ENCODE measurements at regions not wholly inside any gene's neighbourhood (a gene's known extent, or its start where the extent isn't known, plus 50 kb on each side); places are given as distances from the start of the nearest gene placed in this dataset.

DNA sequence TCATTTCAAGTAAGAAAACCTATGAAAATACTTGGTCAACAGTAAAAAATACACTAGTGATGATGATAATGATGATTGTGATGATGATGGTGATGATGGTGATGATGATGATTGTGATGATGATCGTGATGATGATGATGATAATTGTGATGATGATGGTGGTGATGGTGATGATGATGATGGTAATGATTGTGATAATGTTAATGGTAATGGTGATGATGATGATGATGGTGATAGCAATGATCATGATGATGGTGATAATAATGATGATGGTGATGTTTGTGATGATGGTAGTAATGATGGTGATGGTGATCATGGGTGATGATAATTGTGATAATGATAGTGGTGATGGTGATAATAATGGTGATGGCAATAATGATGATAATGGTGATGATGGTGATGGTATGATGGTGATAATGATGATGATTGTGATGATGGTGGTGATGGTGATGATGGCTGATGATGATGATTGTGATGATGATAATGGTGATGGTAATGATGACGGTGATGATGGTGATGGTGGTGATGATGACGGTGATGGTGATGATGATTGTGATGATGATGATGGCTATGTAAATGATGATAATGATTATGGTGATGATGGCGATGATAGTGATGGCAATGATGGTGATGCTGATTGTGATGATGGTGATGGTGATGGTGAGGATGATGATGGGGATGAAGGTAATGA is 62.1 kb downstream of the VCX3A start:
- no peak overlapping the region for H3K9ac ChIP-seq
- H3K27ac ChIP-seq, result no peak overlapping the region
- H3K4me2 ChIP-seq, result no peak overlapping the region
- no peaks in the 10 kb centered on the region for H3K27me3 ChIP-seq
- no peaks in the 10 kb centered on the region for H3K4me1 ChIP-seq
- H3K9me3 ChIP-seq, result no peaks in the 10 kb centered on the region
- no peaks in the 10 kb centered on the region for H4K20me1 ChIP-seq
- no peak overlapping the region for H3K4me3 ChIP-seq
- H3K36me3 ChIP-seq, result no peaks in the 10 kb centered on the region
- no peak for TF ChIP-seq Cebpa-rat (IDR thresholded peaks at IDR 0.05)

DNA sequence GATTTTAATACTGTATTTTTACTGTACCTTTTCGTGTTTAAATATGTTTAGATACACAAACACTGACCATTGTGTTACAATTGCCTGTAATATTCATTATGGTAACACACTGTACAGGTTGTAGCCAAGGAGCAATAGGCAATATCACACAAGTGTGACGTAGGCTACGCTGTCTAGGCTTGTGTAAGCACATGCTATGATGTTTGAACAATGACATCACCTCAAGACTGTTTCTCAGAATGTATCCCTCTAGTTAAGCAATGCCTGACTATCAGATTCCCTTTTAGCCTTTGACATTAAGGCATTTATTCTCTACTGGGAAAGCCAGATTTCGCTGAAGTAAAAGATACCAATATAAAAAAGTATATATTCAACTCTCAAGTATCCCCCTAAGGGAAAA is 66.2 kb downstream of the VCX3A start:
- no peak overlapping the region for H3K27ac ChIP-seq
- no peak overlapping the region for H3K4me3 ChIP-seq
- H3K36me3 ChIP-seq, result no peaks in the 10 kb centered on the region
- H3K4me1 ChIP-seq, result no peaks in the 10 kb centered on the region
- H3K9ac ChIP-seq, result no peak overlapping the region
- H3K9me3 ChIP-seq, result no peaks in the 10 kb centered on the region
- no peak for TF ChIP-seq Cebpa-rat (IDR thresholded peaks at IDR 0.05)
- H4K20me1 ChIP-seq, result no peaks in the 10 kb centered on the region
- no peaks in the 10 kb centered on the region for H3K27me3 ChIP-seq
- H3K4me2 ChIP-seq, result no peak overlapping the region

DNA sequence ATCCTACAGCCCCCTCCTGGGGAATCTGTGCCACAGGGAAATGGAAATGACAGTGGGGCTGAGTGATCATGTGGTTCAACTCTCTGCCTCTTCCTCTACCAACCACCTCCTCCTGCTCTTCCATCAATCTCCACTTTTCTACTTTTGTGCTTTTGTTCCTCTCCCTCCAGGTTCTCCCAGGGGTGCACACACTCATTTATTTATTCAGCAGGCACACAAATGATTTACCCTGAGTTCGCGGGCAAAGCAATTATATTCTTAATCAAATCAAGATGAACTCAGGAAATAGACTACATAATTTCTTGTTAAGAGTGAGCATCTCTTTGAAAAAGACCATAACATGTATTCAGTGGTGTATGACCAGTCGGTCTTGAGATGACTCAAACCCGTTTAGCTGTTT is 69.2 kb downstream of the VCX3A start:
- TF ChIP-seq Cebpa-rat (IDR thresholded peaks at IDR 0.05), result no peak
- no peak overlapping the region for H3K9ac ChIP-seq
- H4K20me1 ChIP-seq, result no peaks in the 10 kb centered on the region
- no peaks in the 10 kb centered on the region for H3K4me1 ChIP-seq
- H3K27me3 ChIP-seq, result no peaks in the 10 kb centered on the region
- no peak overlapping the region for H3K4me3 ChIP-seq
- no peaks in the 10 kb centered on the region for H3K9me3 ChIP-seq
- no peak overlapping the region for H3K4me2 ChIP-seq
- H3K27ac ChIP-seq, result no peak overlapping the region
- H3K36me3 ChIP-seq, result no peaks in the 10 kb centered on the region

DNA sequence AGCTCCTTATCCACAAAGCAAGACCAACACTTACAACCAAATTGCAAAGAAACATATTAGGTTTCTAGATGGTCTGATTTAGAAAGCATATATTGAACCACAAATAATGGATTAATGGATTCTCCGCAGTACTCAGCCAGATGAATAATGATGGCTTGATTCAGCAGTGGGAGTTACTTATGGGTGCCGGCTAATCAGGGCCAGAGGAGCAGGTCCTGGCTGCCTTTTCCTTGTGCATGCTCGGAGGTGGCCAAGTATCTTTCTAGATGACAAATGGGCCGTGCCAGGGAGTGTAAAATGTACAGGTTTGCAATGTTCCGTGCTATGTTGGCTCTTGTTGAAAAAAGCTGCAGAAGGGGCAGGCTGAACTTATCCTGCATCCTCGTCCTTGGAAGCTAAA is 70.2 kb downstream of the VCX3A start:
- no peaks in the 10 kb centered on the region for H3K4me1 ChIP-seq
- TF ChIP-seq Cebpa-rat (IDR thresholded peaks at IDR 0.05), result no peak
- H3K36me3 ChIP-seq, result no peaks in the 10 kb centered on the region

DNA sequence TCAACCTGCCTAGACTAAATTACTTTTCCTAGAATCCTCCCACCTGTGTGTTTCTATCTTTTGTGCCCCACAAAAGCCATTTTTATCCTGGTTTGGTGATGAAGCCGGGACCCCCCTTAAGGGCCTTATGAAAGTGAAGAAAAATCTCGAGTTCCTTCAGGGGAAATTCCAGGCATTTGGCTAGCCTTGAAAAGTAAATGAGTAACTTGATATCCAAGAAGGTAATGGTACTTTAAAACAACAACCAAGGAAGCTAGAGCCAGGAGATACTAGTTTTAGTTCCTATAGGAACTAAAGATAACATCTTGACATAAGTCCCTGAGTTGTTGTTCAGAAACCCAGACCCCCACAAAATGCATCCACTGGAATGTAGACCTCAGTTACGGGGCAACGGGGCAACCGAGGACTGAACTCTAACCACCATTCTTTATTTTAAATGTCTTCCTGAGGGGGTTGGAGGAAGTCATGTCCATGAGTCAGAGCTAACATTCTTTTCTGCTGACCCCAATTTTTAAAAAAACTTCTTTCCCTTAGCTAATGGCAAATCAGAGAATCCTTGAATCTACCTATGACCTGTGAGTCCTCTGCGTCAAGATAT is 73.9 kb downstream of the VCX3A start:
- H3K27ac ChIP-seq, result no peak overlapping the region
- no peaks in the 10 kb centered on the region for H3K36me3 ChIP-seq
- no peaks in the 10 kb centered on the region for H4K20me1 ChIP-seq
- H3K27me3 ChIP-seq, result no peaks in the 10 kb centered on the region
- H3K9me3 ChIP-seq, result no peaks in the 10 kb centered on the region
- no peak overlapping the region for H3K9ac ChIP-seq
- TF ChIP-seq Cebpa-rat (IDR thresholded peaks at IDR 0.05), result no peak
- H3K4me2 ChIP-seq, result no peak overlapping the region
- H3K4me1 ChIP-seq, result no peaks in the 10 kb centered on the region
- H3K4me3 ChIP-seq, result no peak overlapping the region

More for the DNA sequence above, 70.2 kb downstream of the VCX3A start:
- no peaks in the 10 kb centered on the region for H3K9me3 ChIP-seq
- no peak overlapping the region for H3K27ac ChIP-seq
- H3K27me3 ChIP-seq, result no peaks in the 10 kb centered on the region
- H3K4me3 ChIP-seq, result no peak overlapping the region
- H3K9ac ChIP-seq, result no peak overlapping the region
- H3K4me2 ChIP-seq, result no peak overlapping the region
- no peaks in the 10 kb centered on the region for H4K20me1 ChIP-seq

DNA sequence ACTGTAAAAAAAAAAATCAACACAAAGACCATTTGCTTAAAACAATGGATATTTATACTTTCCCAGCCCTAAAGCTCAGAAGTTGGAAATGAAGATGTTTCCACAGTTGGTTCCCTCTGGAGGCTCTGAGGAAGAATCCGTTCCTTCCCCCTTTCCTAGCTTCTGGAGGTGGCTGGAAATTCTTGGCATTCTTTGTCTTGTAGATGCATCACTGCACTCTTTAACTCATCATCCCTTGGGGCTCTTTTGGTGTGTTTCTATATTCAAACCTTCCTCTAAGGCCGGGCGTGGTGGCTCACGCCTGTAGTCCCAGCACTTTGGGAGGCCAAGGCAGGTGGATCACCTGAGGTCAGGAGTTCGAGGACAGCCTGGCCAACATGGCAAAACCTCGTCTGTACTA is 78.7 kb downstream of the VCX3A start:
- no peak for TF ChIP-seq Cebpa-rat (IDR thresholded peaks at IDR 0.05)
- H4K20me1 ChIP-seq, result no peaks in the 10 kb centered on the region
- H3K27ac ChIP-seq, result no peak overlapping the region
- H3K4me1 ChIP-seq, result no peaks in the 10 kb centered on the region
- no peaks in the 10 kb centered on the region for H3K9me3 ChIP-seq
- no peak overlapping the region for H3K9ac ChIP-seq
- no peaks in the 10 kb centered on the region for H3K36me3 ChIP-seq
- H3K4me3 ChIP-seq, result no peak overlapping the region
- H3K27me3 ChIP-seq, result no peaks in the 10 kb centered on the region
- H3K4me2 ChIP-seq, result no peak overlapping the region

DNA sequence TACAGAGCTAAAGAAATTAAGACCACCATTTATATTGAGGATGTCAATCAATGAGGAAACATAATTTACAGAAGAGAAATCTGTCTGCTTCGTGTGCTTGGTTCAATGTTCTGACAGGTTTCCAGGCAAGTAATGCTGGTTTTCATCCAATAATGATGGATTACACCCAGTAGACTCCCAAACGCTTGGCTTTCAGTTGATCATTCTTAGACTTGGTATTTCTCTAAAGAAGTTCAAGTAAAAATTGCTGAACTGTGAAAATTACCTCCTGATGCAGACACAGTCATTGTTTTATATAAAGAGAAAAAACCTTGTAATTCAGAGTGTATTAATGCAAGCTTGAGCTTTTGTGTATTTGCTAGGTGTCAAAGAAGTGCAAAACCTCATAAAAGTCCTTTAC is 85.0 kb downstream of the VCX3A start:
- H3K9ac ChIP-seq, result no peak overlapping the region
- no peak overlapping the region for H3K27ac ChIP-seq
- no peaks in the 10 kb centered on the region for H4K20me1 ChIP-seq
- H3K9me3 ChIP-seq, result peaks cover 7% of the 10 kb centered on the region; the same call in 1 of the 2 replicates
- H3K4me2 ChIP-seq, result no peak overlapping the region
- no peaks in the 10 kb centered on the region for H3K36me3 ChIP-seq
- H3K4me1 ChIP-seq, result peaks cover 17% of the 10 kb centered on the region
- no peak overlapping the region for H3K4me3 ChIP-seq
- TF ChIP-seq Cebpa-rat (IDR thresholded peaks at IDR 0.05), result no peak
- H3K27me3 ChIP-seq, result no peaks in the 10 kb centered on the region

DNA sequence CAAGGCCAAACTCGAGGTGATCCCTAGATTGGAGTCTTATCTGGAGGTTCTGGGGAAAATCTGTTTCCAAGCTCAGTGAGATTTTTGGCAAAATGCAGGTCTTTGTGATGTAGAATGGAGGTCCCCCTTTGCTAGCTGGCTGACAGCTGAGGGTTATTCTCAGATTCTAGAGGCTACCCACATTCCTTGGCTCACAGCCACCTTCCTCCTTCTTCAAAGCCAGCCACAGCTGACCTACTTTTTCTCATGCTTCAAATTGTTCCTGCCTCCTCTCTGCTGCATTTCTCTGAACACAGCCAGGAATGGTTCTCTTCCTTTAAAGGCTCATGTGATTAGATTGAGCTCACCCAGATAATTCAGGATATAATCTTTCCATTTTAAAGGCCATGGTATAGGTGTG is 86.9 kb downstream of the VCX3A start:
- Histone ChIP-seq H4K20me1 (no peaks in the 10 kb centered on the region), H3K27ac (no peak overlapping the region), H3K4me2 (peak overlapping the region; percentile 40), H3K4me3 (no peak overlapping the region), H3K27me3 (no peaks in the 10 kb centered on the region), H3K9ac (no peak overlapping the region), H3K9me3 (peaks cover 7% of the 10 kb centered on the region; the same call in 1 of the 2 replicates), H3K4me1 (peaks cover 17% of the 10 kb centered on the region), H3K36me3 (no peaks in the 10 kb centered on the region)
- no peak for TF ChIP-seq Cebpa-rat (IDR thresholded peaks at IDR 0.05)

DNA sequence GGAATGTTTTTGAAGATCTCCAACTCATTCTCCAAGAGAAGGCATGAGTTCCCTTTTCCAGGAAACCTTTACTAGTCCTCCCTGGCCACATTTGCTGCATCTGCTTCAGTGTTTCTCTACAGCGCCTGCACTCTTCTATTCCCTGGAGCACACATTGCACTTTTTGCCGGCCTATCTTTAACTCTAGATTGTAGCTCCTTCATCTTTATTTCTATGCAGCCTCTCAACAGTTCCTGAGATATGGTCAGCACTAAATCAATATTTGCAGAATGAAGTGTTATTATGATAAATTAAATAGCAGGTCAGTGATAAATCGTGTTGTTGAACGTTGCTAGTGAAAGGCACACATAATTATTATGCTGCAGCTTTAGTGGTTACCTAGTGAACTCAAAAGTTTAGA is 88.3 kb downstream of the VCX3A start:
- no peaks in the 10 kb centered on the region for H3K36me3 ChIP-seq
- H3K27me3 ChIP-seq, result no peaks in the 10 kb centered on the region
- H4K20me1 ChIP-seq, result no peaks in the 10 kb centered on the region
- H3K27ac ChIP-seq, result no peak overlapping the region
- no peak overlapping the region for H3K4me3 ChIP-seq
- H3K4me2 ChIP-seq, result no peak overlapping the region
- peaks cover 17% of the 10 kb centered on the region for H3K4me1 ChIP-seq
- no peak for TF ChIP-seq Cebpa-rat (IDR thresholded peaks at IDR 0.05)
- no peak overlapping the region for H3K9ac ChIP-seq
- H3K9me3 ChIP-seq, result peaks cover 7% of the 10 kb centered on the region; the same call in 1 of the 2 replicates

DNA sequence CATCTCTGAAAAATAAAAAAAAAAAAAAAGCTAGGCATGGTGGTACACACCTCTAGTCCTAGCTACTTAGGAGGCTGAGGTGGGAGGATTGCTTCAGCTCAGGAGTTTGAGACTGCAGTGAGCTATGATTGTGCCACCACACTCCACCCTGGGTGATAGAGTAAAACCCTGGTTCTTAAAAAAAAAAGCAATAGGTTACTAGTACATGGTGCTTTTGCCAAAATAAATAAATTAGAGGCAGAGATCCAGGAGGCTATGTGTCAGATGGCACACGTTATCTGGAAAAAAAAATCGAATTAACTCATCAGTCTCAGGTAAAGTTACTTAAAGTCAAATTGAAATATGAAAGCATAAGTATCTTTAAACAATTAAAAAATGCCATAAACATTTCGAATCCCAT is 94.3 kb downstream of the VCX3A start:
- Histone ChIP-seq H3K36me3 (no peaks in the 10 kb centered on the region), H3K9me3 (no peaks in the 10 kb centered on the region), H4K20me1 (no peaks in the 10 kb centered on the region), H3K4me3 (no peak overlapping the region), H3K27me3 (no peaks in the 10 kb centered on the region), H3K4me1 (no peaks in the 10 kb centered on the region), H3K4me2 (no peak overlapping the region), H3K9ac (no peak overlapping the region), H3K27ac (no peak overlapping the region)
- no peak for TF ChIP-seq Cebpa-rat (IDR thresholded peaks at IDR 0.05)
